Peyer's patch (tissue), 4 donors: ENCODE measurements at regions not wholly inside any gene's neighbourhood (a gene's known extent, or its start where the extent isn't known, plus 50 kb on each side); places are given as distances from the start of the nearest gene placed in this dataset.

Experiments used
- CTCF ChIP-seq, 6 experiments: fragments of 450-650 bp in 4 of 6; fragments of 200-600 bp in 2 of 6; sonication (generic) in 1 of 6; IDR thresholded peaks; one replicate each; pipeline ENCODE4 v1.5.1; 2017 to 2019; ENCODE audit warnings: antibody characterized with exemption in 6 of 6, mild to moderate bottlenecking in 3 of 6, moderate library complexity in 1 of 6
- POLR2A ChIP-seq, 2 donors: fragments of 450-650 bp; IDR thresholded peaks; one replicate each; pipeline ENCODE4 v1.5.1; 2017; ENCODE audit warnings: antibody characterized with exemption in 2 of 2, mild to moderate bottlenecking in 2 of 2, moderate library complexity in 2 of 2

- no peak for TF ChIP-seq CTCF (IDR thresholded peaks at IDR 0.05)
- TF ChIP-seq POLR2A (IDR thresholded peaks at IDR 0.05): no peak
Observed at GRCh38 chr3:25119682-25120081, 308.4 kb upstream of the RARB start.
